Activated T-cell treated with anti-CD3 and anti-CD28 coated beads, Interleukin-2, amount 50 U/mL, for 72 hours (primary cell): ENCODE measurements at regions not wholly inside any gene's neighbourhood (a gene's known extent, or its start where the extent isn't known, plus 50 kb on each side); places are given as distances from the start of the nearest gene placed in this dataset.
"Not testable (repeated sequence)": the region's sequence is repeated elsewhere in the genome, so short reads cannot be mapped to it uniquely, and the experiment has no call there.

Source experiments
- ATAC-seq, 2 donors: fragments of 150-1000 bp; cut with Tn5 transposase; replicated peaks in 1 of 2; 2 replicates each; pipeline ENCODE4 v1.10.0; 2021; ENCODE audit warnings: moderate library complexity in 2 of 2, mild to moderate bottlenecking in 1 of 2
- DNase-seq, 2 donors: peaks; one replicate each; pipeline ENCODE4 v3.0.0; 2021 to 2022; ENCODE audit warnings: mixed read lengths in 1 of 2
- H3K27ac Mint-ChIP-seq: one replicate; pipeline ENCODE4 v1.8.0; 2022; ENCODE audit warnings: mild to moderate bottlenecking, moderate library complexity, mixed read lengths
- H3K27me3 Mint-ChIP-seq: one replicate; pipeline ENCODE4 v1.8.0; 2022; ENCODE audit warnings: low read depth, mixed read lengths
- H3K36me3 Mint-ChIP-seq, 2 donors: one replicate each; pipeline ENCODE4 v1.8.0; 2022; ENCODE audit warnings: mixed read lengths in 2 of 2, mild to moderate bottlenecking in 1 of 2; ENCODE audit not compliant: insufficient read depth in 2 of 2
- H3K4me1 Mint-ChIP-seq: one replicate; pipeline ENCODE4 v1.8.0; 2022; ENCODE audit warnings: low read depth, mixed read lengths
- H3K4me3 Mint-ChIP-seq, 2 donors: one replicate each; pipeline ENCODE4 v1.8.0; 2022; ENCODE audit warnings: mild to moderate bottlenecking in 2 of 2, mixed read lengths in 2 of 2, moderate library complexity in 2 of 2
- H3K9me3 Mint-ChIP-seq, 2 donors: one replicate each; pipeline ENCODE4 v1.8.0; 2022; ENCODE audit warnings: mixed read lengths in 2 of 2

- no peak overlapping the region for H3K27ac Mint-ChIP-seq
- H3K9me3 Mint-ChIP-seq, result peaks cover 4 to 13% of the 10 kb centered on the region in 2 donors
- no peak overlapping the region for H3K4me3 Mint-ChIP-seq
- no peaks in the 10 kb centered on the region for H3K4me1 Mint-ChIP-seq
- ATAC-seq (no peak), DNase-seq (no peak)
- no peaks in the 10 kb centered on the region for H3K36me3 Mint-ChIP-seq
- no peaks in the 10 kb centered on the region for H3K27me3 Mint-ChIP-seq
Measured at GRCh38 chr16:76114681-76115080, 162.5 kb upstream of the CNTNAP4 start.

- Mint-ChIP-seq H3K4me1 (no peaks in the 10 kb centered on the region), H3K27me3 (no peaks in the 10 kb centered on the region), H3K36me3 (no peaks in the 10 kb centered on the region), H3K4me3 (no peak overlapping the region), H3K27ac (no peak overlapping the region), H3K9me3 (peaks cover 4 to 12% of the 10 kb centered on the region in 2 donors)
- DNase-seq (no peak), ATAC-seq (no peak)
Measured at GRCh38 chr16:76118344-76118743, 158.9 kb upstream of the CNTNAP4 start.

DNA sequence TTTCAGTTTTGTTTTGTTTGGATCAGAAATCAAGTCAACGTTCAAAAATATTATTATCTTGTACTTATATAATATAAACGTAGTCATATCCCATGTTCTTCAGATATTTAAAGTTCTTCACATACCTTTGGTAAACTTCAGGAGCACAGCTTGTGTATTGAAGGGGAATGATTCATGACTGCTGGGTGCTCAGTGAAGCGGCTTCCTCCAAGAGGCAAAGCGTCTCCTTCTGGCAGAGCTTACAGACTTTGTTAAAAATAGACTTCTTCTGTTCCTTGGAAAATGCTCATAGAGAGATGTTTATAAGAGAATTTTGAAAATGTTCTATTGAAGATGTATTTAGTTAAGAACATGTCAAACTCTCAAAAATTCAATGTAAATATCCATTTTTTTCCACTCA, 155.6 kb upstream of the CNTNAP4 start:
- DNase-seq (no peak), ATAC-seq (no peak)
- Mint-ChIP-seq H3K4me1 (no peaks in the 10 kb centered on the region), H3K27ac (no peak overlapping the region), H3K4me3 (no peak overlapping the region), H3K36me3 (no peaks in the 10 kb centered on the region), H3K27me3 (no peaks in the 10 kb centered on the region), H3K9me3 (peaks cover 4 to 13% of the 10 kb centered on the region in 2 donors)

DNA sequence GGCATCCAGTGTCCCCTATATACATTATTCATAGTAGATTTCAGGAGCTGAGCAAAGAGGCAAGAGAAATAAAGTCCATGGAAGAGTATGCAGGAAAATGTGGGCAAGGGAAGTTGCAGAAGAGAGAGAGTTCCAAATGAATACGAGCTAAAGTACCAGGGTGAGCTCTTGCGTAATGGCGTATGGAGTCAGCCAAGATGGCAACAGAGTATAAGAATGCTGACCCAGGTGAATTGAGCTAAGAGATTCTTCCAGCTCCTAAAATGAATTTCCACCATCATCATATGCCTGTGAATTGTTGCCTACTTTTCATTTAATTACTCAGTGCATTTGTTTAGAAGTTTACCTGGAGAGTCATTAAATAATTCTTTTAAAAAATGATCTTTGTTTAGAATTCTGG, 153.2 kb upstream of the CNTNAP4 start:
- Mint-ChIP-seq H3K4me1 (no peaks in the 10 kb centered on the region), H3K36me3 (no peaks in the 10 kb centered on the region), H3K9me3 (peaks cover 0 to 6% of the 10 kb centered on the region in 2 donors), H3K27me3 (no peaks in the 10 kb centered on the region), H3K27ac (no peak overlapping the region), H3K4me3 (no peak overlapping the region)
- DNase-seq, result no peak
- ATAC-seq, result no peak

GRCh38 chr16:76125871-76126270, 151.3 kb upstream of the CNTNAP4 start:
- H3K4me3 Mint-ChIP-seq, result no peak overlapping the region
- H3K9me3 Mint-ChIP-seq, result peaks cover 5 to 7% of the 10 kb centered on the region in 2 donors
- DNase-seq (no peak), ATAC-seq (no peak)
- H3K36me3 Mint-ChIP-seq, result no peaks in the 10 kb centered on the region
- H3K4me1 Mint-ChIP-seq, result no peaks in the 10 kb centered on the region
- H3K27ac Mint-ChIP-seq, result no peak overlapping the region
- H3K27me3 Mint-ChIP-seq, result no peaks in the 10 kb centered on the region

DNA sequence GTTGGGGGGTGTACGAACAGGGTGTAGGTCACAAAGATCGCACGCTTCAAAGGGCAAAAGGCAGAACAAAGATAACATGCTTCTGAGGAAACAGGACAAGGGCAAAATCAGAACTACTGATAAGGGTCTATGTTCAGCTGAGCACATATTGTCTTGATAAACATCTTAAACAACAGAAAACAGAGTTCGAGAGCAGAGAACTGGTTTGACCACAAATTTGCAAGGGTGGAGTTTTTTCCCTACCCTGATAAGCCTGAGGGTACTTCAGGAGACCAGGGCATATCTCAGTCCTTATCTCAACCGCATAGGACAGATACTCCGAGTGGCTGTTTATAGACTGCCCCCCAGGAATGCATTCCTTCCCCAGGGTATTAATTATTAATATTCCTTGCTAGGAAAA, 139.1 kb upstream of the CNTNAP4 start:
- not testable (repeated sequence) for DNase-seq, H3K36me3 Mint-ChIP-seq, H3K4me1 Mint-ChIP-seq, H3K9me3 Mint-ChIP-seq, H3K4me3 Mint-ChIP-seq, H3K27ac Mint-ChIP-seq, ATAC-seq, H3K27me3 Mint-ChIP-seq

GRCh38 chr16:76157629-76158028, 119.6 kb upstream of the CNTNAP4 start:
- Mint-ChIP-seq H3K4me3 (no peak overlapping the region), H3K27me3 (no peaks in the 10 kb centered on the region), H3K4me1 (no peaks in the 10 kb centered on the region), H3K36me3 (no peaks in the 10 kb centered on the region), H3K9me3 (peaks cover 0 to 4% of the 10 kb centered on the region in 2 donors), H3K27ac (no peak overlapping the region)
- DNase-seq (no peak), ATAC-seq (no peak)

GRCh38 chr16:76162046-76162445, 115.2 kb upstream of the CNTNAP4 start:
- H3K36me3 Mint-ChIP-seq, result no peaks in the 10 kb centered on the region

GRCh38 chr16:76164970-76165558, 112.1 kb upstream of the CNTNAP4 start:
- peaks cover 3 to 8% of the 10 kb centered on the region in 2 donors for H3K9me3 Mint-ChIP-seq
- H3K4me1 Mint-ChIP-seq, result no peaks in the 10 kb centered on the region
- H3K36me3 Mint-ChIP-seq, result no peaks in the 10 kb centered on the region
- no peaks in the 10 kb centered on the region for H3K27me3 Mint-ChIP-seq
- H3K4me3 Mint-ChIP-seq, result no peak overlapping the region
- DNase-seq (no peak), ATAC-seq (no peak)
- H3K27ac Mint-ChIP-seq, result no peak overlapping the region

More at GRCh38 chr16:76162046-76162445, 115.2 kb upstream of the CNTNAP4 start:
- H3K4me3 Mint-ChIP-seq, result no peak overlapping the region
- no peaks in the 10 kb centered on the region for H3K4me1 Mint-ChIP-seq
- DNase-seq, result no peak
- no peak for ATAC-seq
- H3K9me3 Mint-ChIP-seq, result peaks cover 0 to 4% of the 10 kb centered on the region in 2 donors
- H3K27me3 Mint-ChIP-seq, result no peaks in the 10 kb centered on the region
- no peak overlapping the region for H3K27ac Mint-ChIP-seq

DNA sequence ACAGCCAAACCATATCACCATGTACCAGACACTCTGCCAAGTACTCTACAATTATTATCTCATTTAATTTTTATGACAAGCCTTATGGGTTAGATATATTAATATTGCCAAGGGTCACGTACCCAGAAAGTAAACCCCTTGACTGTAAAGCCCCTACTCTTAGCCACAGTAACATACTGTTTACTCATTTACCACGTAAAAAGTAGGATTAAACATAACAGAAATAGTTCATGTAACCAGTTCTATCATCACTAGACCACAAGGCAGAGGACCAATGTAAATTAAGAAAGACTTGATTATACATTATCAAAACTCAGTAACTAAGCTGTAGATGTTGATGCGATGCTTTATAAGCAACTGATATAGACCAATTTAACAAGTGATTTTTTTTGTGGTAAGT, 101.5 kb upstream of the CNTNAP4 start:
- Mint-ChIP-seq H3K27ac (no peak overlapping the region), H3K4me1 (no peaks in the 10 kb centered on the region), H3K9me3 (peaks cover 12 to 14% of the 10 kb centered on the region in 2 donors), H3K27me3 (no peaks in the 10 kb centered on the region), H3K36me3 (no peaks in the 10 kb centered on the region), H3K4me3 (no peak overlapping the region)
- DNase-seq, result no peak
- ATAC-seq, result no peak

DNA sequence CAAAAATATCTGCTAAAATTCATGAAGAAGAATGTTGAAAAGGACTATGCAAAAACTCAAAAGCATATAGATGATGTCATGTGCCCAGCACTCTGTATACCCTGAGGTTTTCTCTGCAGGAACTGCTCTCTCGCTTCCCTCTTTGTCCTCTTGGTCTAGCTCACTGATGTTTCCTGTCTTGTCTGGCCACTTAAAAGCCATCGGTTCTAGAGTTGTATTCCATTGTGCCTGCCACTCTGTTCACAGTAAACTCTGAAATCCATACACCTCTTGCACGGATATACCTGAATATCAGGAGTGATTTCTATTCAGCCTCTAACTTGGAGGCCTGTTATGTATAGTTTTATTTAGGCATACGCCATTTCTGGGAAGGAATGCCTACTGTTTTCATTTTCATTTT, 101.0 kb upstream of the CNTNAP4 start:
- Mint-ChIP-seq H3K27me3 (no peaks in the 10 kb centered on the region), H3K4me3 (no peak overlapping the region), H3K27ac (no peak overlapping the region), H3K9me3 (peaks cover 12 to 13% of the 10 kb centered on the region in 2 donors), H3K4me1 (no peaks in the 10 kb centered on the region), H3K36me3 (no peaks in the 10 kb centered on the region)
- no peak for DNase-seq
- no peak for ATAC-seq

- Mint-ChIP-seq H3K27me3 (no peaks in the 10 kb centered on the region), H3K9me3 (peaks cover 11 to 12% of the 10 kb centered on the region in 2 donors), H3K4me1 (no peaks in the 10 kb centered on the region), H3K4me3 (no peak overlapping the region), H3K36me3 (no peaks in the 10 kb centered on the region), H3K27ac (no peak overlapping the region)
- no peak for ATAC-seq
- DNase-seq, result no peak
Measured at GRCh38 chr16:76176616-76177015, 100.6 kb upstream of the CNTNAP4 start.

DNA sequence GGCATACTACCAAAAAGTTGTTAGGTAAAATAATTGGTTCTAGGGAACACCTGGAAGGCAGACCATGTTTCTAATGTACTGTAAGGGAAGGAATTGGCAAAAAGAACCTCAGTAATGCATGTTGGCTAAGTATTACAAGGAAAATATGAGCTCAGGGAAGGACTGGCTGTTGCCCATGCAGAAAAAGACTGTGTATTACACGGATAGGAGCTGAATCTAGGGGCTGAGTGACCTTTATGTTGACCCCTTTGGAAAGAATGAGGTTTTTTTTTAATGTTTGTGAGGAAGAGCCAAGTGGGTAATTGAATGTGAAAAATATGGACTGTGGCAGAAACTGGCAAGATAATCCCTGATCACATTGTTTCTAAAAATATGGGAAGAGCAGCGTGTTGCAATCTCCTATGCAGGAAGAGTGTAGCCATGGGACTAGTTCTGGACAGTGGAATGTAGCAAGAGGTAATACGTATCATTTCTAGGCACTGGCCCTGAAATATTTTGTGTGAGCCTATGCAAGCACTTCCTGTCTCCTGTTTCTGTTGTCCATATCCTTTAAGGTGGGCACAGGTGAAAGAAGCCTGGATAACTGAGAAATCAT, 95.1 kb upstream of the CNTNAP4 start:
- peaks cover 4 to 6% of the 10 kb centered on the region in 2 donors for H3K9me3 Mint-ChIP-seq
- ATAC-seq (no peak), DNase-seq (no peak)
- H3K27me3 Mint-ChIP-seq, result no peaks in the 10 kb centered on the region
- no peak overlapping the region for H3K4me3 Mint-ChIP-seq
- no peaks in the 10 kb centered on the region for H3K4me1 Mint-ChIP-seq
- H3K27ac Mint-ChIP-seq, result no peak overlapping the region
- no peaks in the 10 kb centered on the region for H3K36me3 Mint-ChIP-seq

- Mint-ChIP-seq H3K4me3 (no peak overlapping the region), H3K36me3 (no peaks in the 10 kb centered on the region), H3K27ac (no peak overlapping the region), H3K27me3 (no peaks in the 10 kb centered on the region), H3K9me3 (peaks cover 5 to 6% of the 10 kb centered on the region in 2 donors), H3K4me1 (no peaks in the 10 kb centered on the region)
- DNase-seq (no peak), ATAC-seq (no peak)
Measured at GRCh38 chr16:76183647-76184046, 93.6 kb upstream of the CNTNAP4 start.
